ENCODE measurements at regions not wholly inside any gene's neighbourhood (a gene's known extent, or its start where the extent isn't known, plus 50 kb on each side); places are given as distances from the start of the nearest gene placed in this dataset.

- Histone ChIP-seq H3K18ac (ENCODE audit: insufficient read length, low read depth, low read length) (no peak overlapping the region), H3K23me2 (ENCODE audit: insufficient read length, low read depth, low read length, poor library complexity, severe bottlenecking) (no peaks in the 10 kb centered on the region), H3K27ac (ENCODE audit: insufficient read length, low read depth, low read length) (no peak overlapping the region), H3K23ac (ENCODE audit: insufficient read length, low read depth, low read length) (no peak overlapping the region), H3K4ac (ENCODE audit: low read depth, low read length) (no peak overlapping the region), H3K4me1 (ENCODE audit: insufficient read depth, low read length) (no peaks in the 10 kb centered on the region; the same call in 1 of the 2 replicates), H2BK20ac (ENCODE audit: low read depth, low read length, poor library complexity, severe bottlenecking) (no peak overlapping the region), H2BK5ac (ENCODE audit: insufficient read length, low read length) (no peak overlapping the region), H2AFZ (ENCODE audit: low read length) (no peak overlapping the region), H4K5ac (ENCODE audit: insufficient read length, low read depth, low read length) (no peak overlapping the region), H3K56ac (ENCODE audit: insufficient read length, low read depth, low read length) (no peak overlapping the region), H4K20me1 (ENCODE audit: control insufficient read depth, insufficient read depth, insufficient read length) (no peaks in the 10 kb centered on the region), H2AK5ac (ENCODE audit: insufficient read length, low read length) (no peak overlapping the region), H3K9me3 (ENCODE audit: control insufficient read depth, low read depth, low read length) (no peaks in the 10 kb centered on the region), H4K91ac (ENCODE audit: insufficient read length, low read depth, low read length) (no peak overlapping the region), H2BK120ac (ENCODE audit: low read depth, low read length, poor library complexity, severe bottlenecking) (no peak overlapping the region), H4K8ac (replicated peaks; ENCODE audit: insufficient read length, low read depth, low read length) (no peak overlapping the region), H3K79me1 (ENCODE audit: insufficient read depth, low read depth, low read length, poor library complexity, severe bottlenecking) (no peaks in the 10 kb centered on the region), H3K9ac (ENCODE audit: extremely low read depth, insufficient read length, low read length) (no peak overlapping the region), H2BK15ac (ENCODE audit: low read depth, low read length) (no peak overlapping the region), H3T11ph (ENCODE audit: low read length) (no peak overlapping the region), H2BK12ac (ENCODE audit: insufficient read length, low read depth, low read length) (no peak overlapping the region), H3K79me2 (ENCODE audit: insufficient read depth, low read length) (no peaks in the 10 kb centered on the region), H3K4me2 (ENCODE audit: insufficient read depth, insufficient read length, low read length) (no peak overlapping the region), H3K14ac (ENCODE audit: insufficient read depth, low read length) (no peak overlapping the region), H3K27me3 (ENCODE audit: insufficient read depth, low read length) (no peaks in the 10 kb centered on the region)
- peaks cover 0 to 4% (median 0%) of the 10 kb centered on the region in 3 experiments; a peak in 4 of 7 replicates for H3K36me3 Mint-ChIP-seq (ENCODE audit: insufficient read depth in 1 of 3, low read depth in 3 of 3)
- WGBS (ENCODE audit: extremely low coverage, insufficient read length, low lambda C conversion rate): no CpG with 5 or more reads among the region's 2 CpGs
- H3K9me3 Mint-ChIP-seq: peaks cover 3 to 8% of the 10 kb centered on the region in 2 experiments; a peak in 3 of 5 replicates
- no peak for DNase-seq
- H3K27ac Mint-ChIP-seq: no peak overlapping the region
- H3K27me3 Mint-ChIP-seq (ENCODE audit: low read depth): no peaks in the 10 kb centered on the region
- no peak for TF ChIP-seq CTCF (conservative IDR thresholded peaks at IDR 0.05)
- H3K4me3 Mint-ChIP-seq: no peak overlapping the region
- H3K4me1 Mint-ChIP-seq: peaks cover 2 to 7% of the 10 kb centered on the region in 2 experiments; a peak in 3 of 4 replicates
These were observed 112.2 kb upstream of the SYNCRIP start for GRCh38 chr6:85754894-85755293.
